Motor neuron (in vitro differentiated cells): ENCODE measurements at regions not wholly inside any gene's neighbourhood (a gene's known extent, or its start where the extent isn't known, plus 50 kb on each side); places are given as distances from the start of the nearest gene placed in this dataset.
A peak's percentile ranks its signal among the peaks of the same experiment; 100 is the strongest.
"Not testable (repeated sequence)": the region's sequence is repeated elsewhere in the genome, so short reads cannot be mapped to it uniquely, and the experiment has no call there.

Experiments
- ATAC-seq, 8 experiments: fragments of 200-7000 bp; cut with Tn5 transposase; replicated peaks in 6 of 8; 2 replicates each; pipeline ENCODE4 v1.8.0; 2021; ENCODE audit warnings: mild to moderate bottlenecking in 8 of 8, moderate library complexity in 8 of 8
- H3K27ac ChIP-seq, 2 donors: fragments of 250-450 bp; sonication (Bioruptor Pico); 2 replicates each; pipeline ENCODE4 v1.9.0; 2021; ENCODE audit warnings: antibody characterized with exemption in 2 of 2, mild to moderate bottlenecking in 2 of 2, moderate library complexity in 1 of 2
- H3K4me1 ChIP-seq, 2 donors: fragments of 250-450 bp; sonication (Bioruptor Pico); replicated peaks in 1 of 2; 2 replicates each; pipeline ENCODE4 v1.6.1; 2021; ENCODE audit warnings: antibody characterized with exemption in 2 of 2, mild to moderate bottlenecking in 2 of 2, moderate library complexity in 1 of 2
- H3K4me3 ChIP-seq, 5 donors: fragments of 250-450 bp; sonication (Bioruptor Pico); 2 replicates each; pipeline ENCODE4 v1.9.0; 2021; ENCODE audit warnings: antibody characterized with exemption in 5 of 5, mild to moderate bottlenecking in 5 of 5, moderate library complexity in 4 of 5
- WGBS, 10 experiments: fragments of 450-650 bp; shearing (Covaris generic); methylation state at CpG; one replicate each; pipeline ENCODE4 v1.0.0; 2022; 5-methylcytosine and 5-hydroxymethylcytosine counted together
- in situ Hi-C, 9 experiments: fragments of 400-800 bp; cut with MboI; loops; one replicate each; pipeline ENCODE4 v1.15.0; 2021; ENCODE audit warnings: low sequenced_read_pairs in 9 of 9, low pct_unique_long_range_greater_than_20kb in 2 of 9; ENCODE audit not compliant: unreplicated experiment in 9 of 9

GRCh38 chr5:127192836-127193338 is 97.7 kb upstream of the MEGF10 start:
- no peaks in the 10 kb centered on the region for H3K4me1 ChIP-seq
- in situ Hi-C loops: no loop called here
- no peak overlapping the region for H3K4me3 ChIP-seq
- 0 to 100% (median 74%) methylated on average over 2 to 3 of the region's 3 CpGs for WGBS, 10 experiments
- peak in 1 of 8 experiments; percentile 41 for ATAC-seq
- no peak overlapping the region for H3K27ac ChIP-seq

- WGBS, 10 experiments: 0 to 100% (median 81%) methylated on average over 1 of the region's 1 CpG; no CpG with 5 or more reads in 2 of the 10 experiments
- H3K4me3 ChIP-seq: no peak overlapping the region
- ATAC-seq: no peak
- in situ Hi-C loops: no loop called here
- H3K4me1 ChIP-seq: no peaks in the 10 kb centered on the region
- no peak overlapping the region for H3K27ac ChIP-seq
Measured at GRCh38 chr5:127196042-127196441, 94.6 kb upstream of the MEGF10 start.

- in situ Hi-C loops, H3K27ac ChIP-seq, H3K4me1 ChIP-seq, H3K4me3 ChIP-seq: not testable (repeated sequence)
- ATAC-seq: peak in 2 of 8 experiments; percentile 29 to 50
- WGBS, 10 experiments: 43 to 67% (median 59%) methylated on average over 1 to 3 of the region's 4 CpGs; no CpG with 5 or more reads in 6 of the 10 experiments
Measured at GRCh38 chr5:127197402-127198167, 93.0 kb upstream of the MEGF10 start.

- H3K4me1 ChIP-seq: peaks cover 13 to 19% of the 10 kb centered on the region in 2 donors
- H3K4me3 ChIP-seq, ATAC-seq, H3K27ac ChIP-seq, in situ Hi-C loops: not testable (repeated sequence)
- WGBS, 10 experiments: 80 to 100% (median 90%) methylated on average over 1 to 4 of the region's 4 CpGs; no CpG with 5 or more reads in 3 of the 10 experiments
Measured at GRCh38 chr5:127202738-127203137, 87.9 kb upstream of the MEGF10 start.

- Histone ChIP-seq H3K27ac (no peak overlapping the region), H3K4me1 (peaks cover 13 to 21% of the 10 kb centered on the region in 2 donors), H3K4me3 (no peak overlapping the region)
- WGBS, 10 experiments: 50 to 100% (median 85%) methylated on average over 1 of the region's 1 CpG
- in situ Hi-C loops: no loop called here
- no peak for ATAC-seq
Measured at GRCh38 chr5:127203818-127204217, 86.8 kb upstream of the MEGF10 start.

- in situ Hi-C loops: no loop called here
- no peak for ATAC-seq
- WGBS, 10 experiments: 29 to 100% (median 84%) methylated on average over 2 to 3 of the region's 3 CpGs
- Histone ChIP-seq H3K4me1 (peaks cover 18 to 27% of the 10 kb centered on the region in 2 donors), H3K4me3 (no peak overlapping the region), H3K27ac (no peak overlapping the region)
Measured at GRCh38 chr5:127205147-127205546, 85.4 kb upstream of the MEGF10 start.

GRCh38 chr5:127206320-127207113 is 84.1 kb upstream of the MEGF10 start:
- in situ Hi-C loops: no loop called here
- peaks cover 26 to 36% of the 10 kb centered on the region in 2 donors for H3K4me1 ChIP-seq
- ATAC-seq: peak in 6 of 8 experiments; percentile 20 to 98 (median 92)
- peak overlapping the region; percentile 49 to 54 for H3K27ac ChIP-seq
- 24 to 76% (median 59%) methylated on average over 1 to 4 of the region's 4 CpGs for WGBS, 10 experiments
- H3K4me3 ChIP-seq: no peak overlapping the region

GRCh38 chr5:127210042-127210441 is 80.6 kb upstream of the MEGF10 start:
- in situ Hi-C loops: no loop called here
- Histone ChIP-seq H3K27ac (no peak overlapping the region), H3K4me3 (no peak overlapping the region), H3K4me1 (peaks cover 26 to 36% of the 10 kb centered on the region in 2 donors)
- peak in 5 of 8 experiments; percentile 34 to 72 (median 66) for ATAC-seq
- 0 to 11% (median 0%) methylated on average over 1 to 2 of the region's 2 CpGs; no CpG with 5 or more reads in 1 of the 10 experiments for WGBS, 10 experiments

- H3K27ac ChIP-seq: no peak overlapping the region
- no peak for ATAC-seq
- peaks cover 16 to 32% of the 10 kb centered on the region in 2 donors for H3K4me1 ChIP-seq
- 10 to 100% (median 80%) methylated on average over 1 to 2 of the region's 2 CpGs; no CpG with 5 or more reads in 1 of the 10 experiments for WGBS, 10 experiments
- H3K4me3 ChIP-seq: no peak overlapping the region
- in situ Hi-C loops: no loop called here
Measured at GRCh38 chr5:127213231-127213630, 77.4 kb upstream of the MEGF10 start.

- no peak for ATAC-seq
- no peak overlapping the region for H3K4me3 ChIP-seq
- 17 to 100% (median 71%) methylated on average over 1 to 2 of the region's 2 CpGs; no CpG with 5 or more reads in 1 of the 10 experiments for WGBS, 10 experiments
- H3K4me1 ChIP-seq: peaks cover 3 to 14% of the 10 kb centered on the region in 2 donors
- H3K27ac ChIP-seq: no peak overlapping the region
- in situ Hi-C loops: no loop called here
Measured at GRCh38 chr5:127216143-127216542, 74.5 kb upstream of the MEGF10 start.

- in situ Hi-C loops: no loop called here
Measured at GRCh38 chr5:127216898-127217675, 73.5 kb upstream of the MEGF10 start.

GRCh38 chr5:127221936-127222335 is 68.7 kb upstream of the MEGF10 start:
- WGBS, 10 experiments: 0 to 80% (median 10%) methylated on average over 1 of the region's 1 CpG; no CpG with 5 or more reads in 4 of the 10 experiments
- ATAC-seq, H3K4me3 ChIP-seq, H3K27ac ChIP-seq, in situ Hi-C loops: not testable (repeated sequence)
- H3K4me1 ChIP-seq: peaks cover 14 to 31% of the 10 kb centered on the region in 2 donors

More at GRCh38 chr5:127216898-127217675, 73.5 kb upstream of the MEGF10 start:
- H3K27ac ChIP-seq: no peak overlapping the region
- WGBS, 10 experiments: 33 to 88% (median 59%) methylated on average over 1 to 3 of the region's 3 CpGs
- no peak overlapping the region for H3K4me3 ChIP-seq
- peaks cover 3 to 14% of the 10 kb centered on the region in 2 donors for H3K4me1 ChIP-seq
- ATAC-seq: peak; percentile 29 to 100 (median 99)
